GM18520 (cell line): ENCODE measurements at regions not wholly inside any gene's neighbourhood (a gene's known extent, or its start where the extent isn't known, plus 50 kb on each side); places are given as distances from the start of the nearest gene placed in this dataset.

Experiments
- ATAC-seq: cut with Tn5 transposase; IDR thresholded peaks from one replicate; pipeline ENCODE4 v1.9.1; 2021; ENCODE audit not compliant: unreplicated experiment

DNA sequence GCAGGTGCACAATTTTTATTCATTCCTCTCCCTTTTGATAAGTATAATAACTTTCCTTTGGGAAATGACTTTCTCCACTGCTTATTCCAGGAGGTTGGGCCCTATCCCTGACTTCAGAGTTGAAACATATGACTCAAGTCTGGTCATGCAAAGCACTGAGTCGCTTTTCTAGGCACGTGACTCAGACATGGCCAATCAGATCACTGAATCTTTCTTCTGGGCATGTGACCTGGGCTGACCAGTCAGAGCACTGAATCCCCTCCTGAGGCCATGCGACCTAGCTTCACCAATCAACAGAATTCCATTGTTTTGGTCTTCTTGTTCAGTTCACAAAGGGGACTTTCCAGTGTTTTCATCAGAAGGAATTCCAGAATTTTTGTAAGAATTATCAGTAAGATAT, 377.1 kb upstream of the KITLG start:
- ATAC-seq, result no peak

DNA sequence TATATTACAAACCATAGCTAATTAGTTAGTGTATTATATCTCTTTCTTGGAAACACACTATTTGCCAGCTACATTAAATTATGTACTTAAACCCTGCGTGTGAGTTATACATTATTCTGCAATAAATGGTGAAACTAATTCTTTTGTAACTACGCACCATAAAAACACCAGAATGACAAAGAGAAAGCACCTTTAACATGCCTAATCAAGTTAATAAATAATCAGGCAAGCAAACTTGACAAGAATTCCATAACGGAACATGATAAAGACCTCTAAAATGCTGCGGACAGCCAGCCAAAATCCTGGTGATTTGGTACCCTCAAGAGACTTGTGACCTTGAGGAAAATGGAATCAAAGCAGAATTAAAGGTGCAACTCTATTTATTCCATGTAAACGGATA, 375.3 kb upstream of the KITLG start:
- no peak for ATAC-seq

DNA sequence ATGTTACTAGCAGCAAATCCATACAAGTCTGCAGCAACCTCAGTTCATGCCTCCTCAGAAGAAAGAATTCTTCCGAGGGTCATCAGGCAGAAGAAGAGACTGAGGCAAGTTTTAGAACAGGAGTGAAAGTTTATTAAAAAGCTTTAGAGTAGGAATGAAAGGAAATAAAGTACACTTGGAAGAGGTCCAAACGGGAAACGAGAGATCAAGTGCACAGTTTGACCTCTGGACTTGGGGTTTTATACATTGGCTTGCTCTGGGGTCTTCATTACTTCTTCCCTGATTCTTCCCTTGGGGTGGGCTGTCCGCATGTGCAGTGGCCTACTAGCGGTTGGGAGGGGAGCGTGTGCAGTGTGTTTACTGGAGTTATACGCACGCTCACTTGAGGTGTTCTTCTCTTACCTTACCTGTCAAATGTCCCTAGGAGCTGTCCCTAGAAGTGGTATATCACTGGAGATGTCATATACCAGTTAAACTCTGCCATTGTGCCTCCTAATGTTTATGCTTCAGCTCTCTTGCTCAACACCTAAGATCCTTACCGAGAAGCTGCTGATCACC, 372.8 kb upstream of the KITLG start:
- no peak for ATAC-seq

DNA sequence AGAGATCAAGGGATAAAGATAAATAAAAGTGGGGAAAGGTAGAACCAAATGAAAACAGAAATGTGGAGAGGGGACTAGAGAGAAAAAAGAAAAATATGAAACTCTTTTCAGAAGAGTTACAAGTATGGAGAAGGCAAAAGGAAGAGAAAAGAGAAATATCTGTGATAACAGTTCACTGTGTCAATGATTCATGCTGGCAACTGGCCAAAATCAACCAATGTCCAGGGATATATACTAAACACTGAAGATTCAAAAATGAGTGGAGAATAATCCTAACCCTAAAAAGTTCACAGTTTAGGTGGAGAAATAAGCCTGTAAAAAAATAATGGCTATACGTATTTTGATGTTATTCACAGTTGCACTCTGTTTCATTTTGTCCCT, 372.3 kb upstream of the KITLG start:
- no peak for ATAC-seq

DNA sequence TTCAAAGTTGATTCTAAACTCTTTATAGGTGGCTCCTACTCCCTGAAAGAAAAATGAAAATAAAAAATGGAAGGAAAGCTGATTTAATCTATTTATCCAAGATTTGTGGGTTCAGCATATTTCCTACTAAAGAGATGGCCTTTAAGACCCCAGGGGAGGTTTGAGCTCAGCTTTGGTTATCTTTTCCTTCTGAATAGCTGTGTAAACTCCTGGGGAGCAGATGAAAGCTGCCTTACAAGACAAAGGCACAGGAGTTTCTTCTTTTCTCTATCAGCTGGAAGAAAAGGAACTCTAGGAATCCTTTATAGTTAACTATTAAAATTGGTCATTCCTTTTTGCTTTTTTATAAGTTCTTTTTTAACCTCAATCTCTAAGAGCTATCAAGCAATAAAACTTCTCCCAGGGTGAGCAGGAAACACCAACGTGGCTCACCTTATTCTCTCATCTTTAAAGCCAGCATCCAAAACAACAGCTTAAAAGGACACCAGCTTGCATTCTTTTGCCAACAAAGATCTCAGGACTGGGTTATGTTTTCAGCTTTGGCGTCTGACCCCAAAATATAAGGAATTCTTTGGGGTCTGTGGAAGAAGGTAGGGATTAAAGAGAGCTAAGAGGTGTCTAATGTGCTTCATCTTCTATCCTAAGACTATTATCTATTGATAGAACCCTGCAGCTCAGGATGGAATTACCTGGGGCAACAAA, 371.7 kb upstream of the KITLG start:
- no peak for ATAC-seq

DNA sequence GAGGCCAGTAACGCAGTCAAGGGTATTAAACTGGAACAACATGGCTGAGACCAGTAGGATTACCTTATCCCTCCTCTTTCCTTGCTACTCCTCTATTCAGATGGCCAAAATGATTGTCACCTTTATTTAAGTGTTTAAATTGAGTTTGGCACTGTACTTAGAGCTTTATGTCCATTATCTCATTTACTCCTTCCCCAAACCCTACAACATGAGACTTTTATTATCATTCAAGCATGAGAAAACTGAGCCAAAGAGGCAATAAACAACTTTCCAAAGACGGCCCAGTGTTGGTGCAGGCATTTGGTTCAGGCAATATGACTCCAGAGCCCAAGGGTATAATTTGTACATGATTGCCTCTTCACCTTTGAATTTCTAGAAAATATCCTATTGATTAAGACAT, 370.9 kb upstream of the KITLG start:
- ATAC-seq, result no peak

DNA sequence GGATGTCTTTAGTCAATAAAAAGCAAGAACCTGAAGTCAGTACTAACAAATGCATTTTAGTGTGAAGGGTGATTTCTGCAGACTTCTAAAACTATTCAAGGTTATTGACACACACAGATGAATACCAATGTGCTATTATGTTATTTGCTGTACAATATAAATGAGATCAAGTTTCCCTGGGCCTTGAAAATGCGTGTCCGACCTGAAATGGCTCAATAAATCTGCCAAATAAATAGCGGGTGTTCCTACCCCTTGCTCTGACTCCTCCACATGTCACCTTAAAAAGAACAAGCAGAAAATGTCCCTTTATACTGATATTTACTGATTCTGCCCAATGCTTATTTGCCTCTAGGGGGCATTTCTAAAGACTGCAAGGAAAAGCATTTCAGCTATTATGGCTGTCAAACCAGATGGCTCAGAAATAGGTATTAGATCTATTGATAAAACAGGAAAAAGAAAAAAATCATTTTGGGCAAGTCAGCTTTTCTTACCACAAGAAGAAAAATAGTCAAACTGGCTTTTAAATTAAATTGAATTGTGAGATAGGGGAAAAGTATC, 367.3 kb upstream of the KITLG start:
- ATAC-seq, result no peak

DNA sequence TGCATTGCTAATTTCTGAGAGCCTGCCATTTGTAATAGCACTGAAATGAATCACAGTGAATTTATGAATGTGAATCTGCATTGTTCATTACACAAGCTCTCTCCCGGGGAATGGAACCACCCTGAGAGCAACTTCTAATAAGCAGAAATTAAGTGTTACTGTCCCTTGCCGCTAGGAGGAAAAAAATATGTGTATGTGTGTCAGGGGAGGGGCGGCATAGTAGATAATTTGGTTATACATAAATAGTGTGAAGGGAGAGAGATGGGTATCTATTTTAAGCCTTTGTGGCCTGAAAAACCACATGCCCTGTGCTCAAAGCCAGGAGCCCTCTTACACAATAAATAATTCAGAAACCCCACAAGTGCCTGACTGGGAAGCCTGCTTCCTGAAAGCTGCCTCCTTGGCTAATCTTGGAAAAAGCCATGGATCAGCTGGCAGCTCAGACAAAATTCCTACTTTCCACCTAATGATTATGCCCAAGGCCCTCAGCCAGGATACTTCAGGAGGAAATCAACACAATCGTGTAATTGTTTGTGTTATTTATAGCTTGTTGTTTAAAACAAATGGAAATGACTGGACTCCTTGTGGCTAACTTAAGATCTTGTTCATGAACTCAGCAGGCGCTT, 366.2 kb upstream of the KITLG start:
- no peak for ATAC-seq

DNA sequence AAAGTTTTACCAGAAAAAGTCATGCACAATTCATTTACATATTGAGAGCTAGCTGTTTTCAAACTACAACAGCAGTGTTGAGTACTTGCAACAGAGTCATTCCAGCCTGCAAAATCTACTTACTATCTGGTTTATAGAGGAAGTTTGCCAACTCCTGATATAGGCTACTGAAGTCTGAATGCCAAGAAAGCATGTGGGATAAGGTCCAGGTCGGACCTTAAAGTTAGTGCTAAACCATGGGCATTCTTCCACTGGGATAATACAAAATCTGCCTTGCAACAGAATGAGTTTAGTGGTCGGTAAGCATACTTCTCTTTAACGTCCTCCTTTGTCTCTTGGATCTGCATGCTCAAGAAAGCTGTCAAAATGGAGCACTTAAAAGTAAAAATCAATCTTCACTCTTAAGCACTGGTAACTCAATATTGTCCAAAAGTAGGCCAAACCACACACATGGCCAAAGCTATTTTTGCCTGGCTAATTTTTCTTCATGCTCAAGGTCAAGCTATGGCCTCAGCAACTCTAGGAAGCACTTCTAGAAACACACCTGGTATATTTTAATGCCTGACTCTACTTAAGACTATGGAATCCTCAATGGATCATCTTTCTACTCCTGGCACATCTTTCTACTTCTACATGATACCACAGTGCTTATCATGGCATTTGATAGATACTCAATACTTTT, 364.9 kb upstream of the KITLG start:
- no peak for ATAC-seq

DNA sequence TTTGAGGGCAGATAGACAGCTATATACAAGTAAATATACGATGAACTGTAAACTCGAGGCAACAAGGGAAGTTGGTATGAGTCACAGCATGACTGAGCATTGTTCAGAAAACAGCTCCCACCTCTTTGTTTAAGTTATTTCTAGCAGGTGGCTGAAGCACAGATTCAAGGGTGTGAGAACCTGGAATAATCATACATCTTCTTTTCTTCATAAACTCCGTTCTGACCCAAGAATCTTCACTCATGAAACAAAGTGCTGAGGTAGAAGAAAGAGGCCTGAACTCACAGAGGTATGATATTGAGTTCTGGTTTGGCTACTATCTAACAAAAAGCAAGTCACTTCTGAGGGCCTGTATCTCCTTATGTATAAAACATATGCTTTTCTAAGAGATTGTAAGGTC, 364.1 kb upstream of the KITLG start:
- ATAC-seq, result no peak

DNA sequence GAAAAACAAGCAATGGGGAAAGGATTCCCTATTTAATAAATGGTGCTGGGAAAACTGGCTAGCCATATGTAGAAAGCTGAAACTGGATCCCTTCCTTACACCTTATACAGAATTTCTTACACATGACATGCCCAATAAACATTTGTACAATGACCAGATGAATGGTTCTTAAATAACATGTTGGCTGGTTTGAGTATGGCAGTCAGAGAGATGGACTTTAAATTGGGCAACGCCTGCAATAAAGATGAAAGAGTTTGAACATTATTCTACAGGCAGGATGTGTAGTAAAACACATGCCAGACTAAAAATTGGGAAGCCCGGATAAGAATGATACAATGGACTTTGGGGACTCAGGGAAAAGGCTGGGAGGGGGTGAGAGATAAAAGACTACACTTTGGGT, 360.6 kb upstream of the KITLG start:
- no peak for ATAC-seq

DNA sequence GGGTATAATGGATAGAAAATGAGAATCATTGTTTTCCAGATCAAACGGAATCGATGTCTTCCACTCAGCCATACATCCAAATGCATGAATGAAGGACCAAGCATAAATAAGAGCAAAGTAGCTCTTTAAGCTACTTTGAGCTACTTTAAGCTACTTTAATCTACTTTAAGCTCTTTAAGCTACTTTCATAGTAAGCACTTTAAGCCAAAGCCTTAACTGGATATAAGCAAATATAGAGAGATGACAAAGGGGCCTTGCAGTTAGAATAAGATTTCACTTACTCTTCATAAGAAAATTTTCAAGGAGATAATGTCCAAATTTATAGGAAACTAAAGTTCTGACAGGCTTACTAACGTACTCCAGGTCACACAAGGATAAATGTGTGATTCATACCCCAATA, 355.6 kb upstream of the KITLG start:
- no peak for ATAC-seq

DNA sequence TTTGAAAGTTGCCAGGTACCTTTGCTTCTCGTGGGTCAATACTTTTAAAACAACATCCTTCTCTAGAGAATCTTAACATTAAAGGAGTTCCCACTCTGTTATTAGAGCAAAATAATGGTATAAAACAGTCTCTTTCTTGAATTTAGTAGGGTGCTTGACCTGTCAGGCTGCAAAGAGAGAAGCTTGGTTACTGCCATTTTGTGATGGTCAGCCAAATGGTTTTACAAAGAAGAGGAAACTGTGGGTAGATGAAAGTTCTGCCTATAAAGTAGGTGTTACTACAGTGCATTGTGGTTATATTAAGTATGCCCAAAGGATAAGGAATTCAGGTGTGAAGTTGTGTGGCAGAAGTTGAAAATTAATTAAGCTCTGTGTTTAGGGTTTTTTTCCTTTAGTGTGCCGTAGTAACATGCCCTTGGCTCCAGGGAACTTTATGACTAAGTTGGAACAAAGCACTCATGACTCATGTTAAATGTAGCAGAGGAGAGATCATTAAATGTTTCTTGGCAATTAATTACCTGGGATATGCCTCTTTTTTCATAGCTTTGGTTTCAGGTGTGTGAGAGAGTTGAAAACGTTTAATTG, 354.0 kb upstream of the KITLG start:
- ATAC-seq, result no peak

DNA sequence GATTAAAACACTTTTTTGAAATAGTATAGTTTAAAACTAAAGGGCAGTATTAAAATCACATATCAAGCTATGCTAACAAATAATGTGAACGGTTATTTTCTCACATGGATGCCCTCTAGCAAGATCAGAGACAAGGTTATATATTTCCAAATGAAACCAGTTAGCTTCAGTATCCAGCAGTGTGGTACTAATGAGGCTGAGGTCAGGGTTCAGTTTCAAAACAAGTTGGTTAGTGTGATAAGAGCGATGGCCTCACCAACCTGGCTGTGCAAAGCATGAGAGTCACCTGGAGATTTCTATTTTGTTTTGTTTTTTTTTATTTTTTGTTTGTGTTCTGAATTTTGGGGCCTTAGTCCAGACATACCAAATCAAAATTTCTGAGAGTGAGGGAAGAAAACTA, 352.2 kb upstream of the KITLG start:
- ATAC-seq, result no peak

DNA sequence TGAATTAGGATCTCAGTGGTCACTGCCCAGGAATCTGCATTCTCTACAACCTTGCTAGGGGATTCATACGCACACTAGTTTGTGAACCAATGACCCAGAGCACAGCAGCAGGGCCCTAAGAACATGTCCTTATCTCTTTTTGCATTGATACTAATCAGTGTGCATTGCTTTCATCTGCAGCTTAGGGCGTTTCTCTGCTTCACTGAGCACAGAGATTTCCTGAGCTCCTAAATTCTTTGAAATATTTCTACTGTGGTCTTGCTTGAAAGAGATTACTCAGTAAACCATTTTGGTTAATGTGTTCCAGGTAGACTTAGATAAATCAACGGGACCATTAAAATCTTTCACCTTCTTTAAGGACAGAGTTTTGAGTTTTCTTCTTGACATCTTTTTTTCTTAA, 351.3 kb upstream of the KITLG start:
- no peak for ATAC-seq

DNA sequence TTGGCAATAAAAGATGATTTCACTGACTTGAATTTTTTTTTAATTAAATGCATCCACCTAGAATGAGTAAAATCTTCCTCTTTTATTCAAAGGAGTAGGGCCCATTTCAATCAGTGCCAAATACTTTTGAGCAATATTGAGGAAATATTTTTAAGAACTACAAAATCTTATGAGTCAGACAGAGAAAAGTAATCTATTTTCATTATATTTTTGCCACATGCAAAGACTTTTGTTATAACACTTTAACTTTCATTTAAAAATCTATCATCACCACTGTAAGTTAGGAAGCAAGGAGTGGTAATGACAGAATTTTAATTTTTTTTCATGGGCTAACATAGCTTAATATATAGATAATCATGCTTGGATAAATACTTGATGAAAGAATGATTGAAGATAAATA, 345.2 kb upstream of the KITLG start:
- ATAC-seq, result no peak

DNA sequence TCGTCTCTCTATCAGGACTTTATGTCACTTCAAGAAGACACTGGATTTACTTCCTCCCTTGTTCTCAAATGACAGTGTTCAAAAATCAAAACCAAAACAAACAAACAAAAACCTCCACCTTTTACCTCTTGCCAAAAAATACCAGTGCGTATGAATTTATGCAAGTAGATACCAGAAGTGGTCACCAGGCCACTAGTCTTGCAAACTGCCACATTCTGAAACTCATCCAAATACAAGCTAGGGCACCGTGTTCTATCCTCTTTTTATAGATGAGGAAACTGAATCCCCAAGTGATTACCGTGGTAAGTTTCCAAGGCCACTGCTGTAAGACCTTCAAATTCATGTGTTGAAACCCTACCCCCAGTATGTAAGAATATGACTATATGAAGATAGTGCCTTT, 343.9 kb upstream of the KITLG start:
- ATAC-seq, result no peak

DNA sequence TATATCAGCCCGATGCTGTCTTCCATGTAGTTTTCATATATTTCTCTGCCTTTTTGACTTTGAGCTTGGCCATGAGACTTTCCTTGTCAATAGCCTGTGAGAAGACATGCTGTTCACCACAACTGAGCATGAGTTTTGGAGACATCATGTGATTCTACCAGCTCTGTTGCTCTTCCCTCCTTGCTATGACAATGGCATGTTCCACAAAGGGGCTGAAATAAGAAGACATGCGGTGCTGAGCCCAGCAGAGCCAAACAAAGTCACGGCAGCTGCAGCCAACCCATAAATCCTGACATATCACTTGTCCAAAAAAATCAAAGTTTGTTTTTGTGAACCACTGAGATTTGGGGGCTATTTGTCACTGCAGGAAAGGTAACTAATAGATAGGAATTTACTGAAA, 343.4 kb upstream of the KITLG start:
- no peak for ATAC-seq

DNA sequence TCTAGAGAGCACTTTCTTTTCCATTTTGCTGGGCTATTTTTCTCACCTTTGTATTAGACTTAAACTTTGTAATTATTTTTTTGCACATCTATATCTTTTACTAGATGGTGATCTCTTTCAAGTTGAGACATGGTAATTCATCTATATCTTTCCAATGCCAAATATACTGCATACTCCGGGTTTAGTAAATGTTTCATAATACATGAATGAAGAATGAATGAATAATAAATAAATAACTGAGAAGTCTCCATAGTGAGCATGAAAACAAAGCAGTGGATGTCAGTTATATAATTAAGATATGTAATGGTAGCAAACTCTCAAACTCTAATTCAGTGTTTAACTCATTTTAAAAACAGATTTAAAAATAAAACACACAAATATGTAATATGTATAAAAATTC, 342.5 kb upstream of the KITLG start:
- ATAC-seq, result no peak

DNA sequence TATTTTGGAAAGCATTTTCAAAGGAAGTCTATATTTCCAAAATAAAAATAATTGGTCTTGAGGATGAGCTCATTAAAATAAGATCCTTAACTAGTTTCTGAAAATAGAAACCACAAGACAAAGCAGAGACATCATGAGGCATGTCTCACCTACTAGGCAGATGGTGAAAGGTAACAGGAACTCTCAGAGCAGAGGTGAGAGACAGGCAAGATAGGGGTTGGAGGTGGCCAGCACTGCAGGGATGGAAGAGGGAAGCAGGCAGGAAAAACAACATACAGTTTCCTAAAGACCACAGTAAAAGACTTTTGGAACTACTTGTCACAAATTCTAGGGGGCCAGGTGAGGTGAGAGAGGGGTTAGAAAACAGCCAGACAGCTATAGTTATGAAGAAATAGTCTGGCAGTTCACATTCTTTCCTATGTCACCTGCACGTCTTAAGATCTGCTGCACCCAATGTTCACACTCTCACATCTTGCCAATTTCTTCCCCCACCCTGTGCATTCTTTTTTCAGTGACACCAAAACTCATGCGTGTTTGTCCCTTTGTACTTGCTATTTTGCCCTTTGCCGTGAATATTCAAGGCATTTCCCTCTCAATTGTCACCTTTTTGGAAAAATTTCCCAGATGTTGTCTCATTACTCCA, 341.7 kb upstream of the KITLG start:
- ATAC-seq, result no peak

DNA sequence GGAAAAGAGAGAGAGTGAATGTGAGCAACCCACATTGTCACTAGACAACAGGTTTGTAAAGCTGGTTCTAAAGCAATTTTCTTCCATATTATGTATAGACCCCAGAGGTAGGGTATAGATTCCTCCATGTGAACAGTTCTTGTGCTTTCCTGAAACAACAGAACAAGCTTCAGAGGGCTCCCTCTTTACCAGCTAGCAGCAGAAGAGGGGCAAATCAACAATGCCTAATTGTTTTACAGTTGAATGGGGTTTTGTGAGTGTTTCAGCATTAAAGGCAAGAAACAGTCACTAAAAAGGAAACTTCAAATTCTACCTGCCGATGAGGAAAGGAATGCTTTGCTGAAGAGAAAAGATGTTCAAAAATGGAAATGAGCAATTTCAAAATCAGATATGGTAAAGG, 341.2 kb upstream of the KITLG start:
- ATAC-seq, result no peak
